Duodenal mucosa (tissue), 2 donors: ENCODE measurements at regions not wholly inside any gene's neighbourhood (a gene's known extent, or its start where the extent isn't known, plus 50 kb on each side); places are given as distances from the start of the nearest gene placed in this dataset.

Experiments
- H3K27ac ChIP-seq: one replicate; pipeline ENCODE4 v1.7.0; 2013; ENCODE audit warnings: low read depth, low read length
- H3K27me3 ChIP-seq, 2 donors: one replicate each; pipeline ENCODE4 v1.7.0; 2013; ENCODE audit warnings: low read length in 2 of 2, control low read depth in 1 of 2; ENCODE audit not compliant: insufficient read depth in 2 of 2, control insufficient read depth in 1 of 2
- H3K36me3 ChIP-seq, 2 donors: one replicate each; pipeline ENCODE4 v1.7.0; 2013; ENCODE audit warnings: low read length in 2 of 2, control low read depth in 1 of 2; ENCODE audit not compliant: insufficient read depth in 2 of 2, control insufficient read depth in 1 of 2
- H3K4me1 ChIP-seq, 2 donors: one replicate each; pipeline ENCODE4 v1.7.0; 2013; ENCODE audit warnings: low read length in 2 of 2, control low read depth in 1 of 2; ENCODE audit not compliant: insufficient read depth in 2 of 2, control insufficient read depth in 1 of 2
- H3K4me3 ChIP-seq, 2 donors: one replicate each; pipeline ENCODE4 v1.7.0; 2013; ENCODE audit warnings: low read length in 2 of 2, low read depth in 1 of 2
- H3K9ac ChIP-seq, 2 donors: one replicate each; pipeline ENCODE4 v1.7.0; 2013; ENCODE audit warnings: low read length in 2 of 2, low read depth in 1 of 2
- H3K9me3 ChIP-seq, 2 donors: one replicate each; pipeline ENCODE4 v1.7.0; 2013; ENCODE audit warnings: low read length in 2 of 2, control low read depth in 1 of 2; ENCODE audit not compliant: control insufficient read depth in 1 of 2

DNA sequence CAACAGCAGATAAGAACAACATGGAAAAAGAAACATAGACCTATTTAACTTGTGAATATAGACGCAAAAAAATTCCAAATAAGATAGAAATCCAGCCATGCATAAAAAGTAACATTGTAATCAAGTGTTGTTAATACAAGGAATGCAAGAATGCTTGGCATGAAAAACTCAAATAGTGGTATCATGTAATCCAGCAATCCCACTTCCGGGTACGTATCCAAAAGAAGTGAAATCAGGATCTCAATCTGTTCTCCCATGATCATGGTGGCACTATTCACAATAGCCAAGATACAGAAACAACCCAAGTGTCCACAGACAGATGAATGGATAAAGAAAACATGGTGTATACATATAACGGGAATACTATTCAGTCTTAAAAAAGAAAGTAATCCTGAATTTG lies 437.4 kb downstream of the ARHGEF28 start:
- no peak overlapping the region for H3K27ac ChIP-seq
- H3K4me3 ChIP-seq: no peak overlapping the region
- H3K9ac ChIP-seq: no peak overlapping the region
- no peaks in the 10 kb centered on the region for H3K27me3 ChIP-seq
- no peaks in the 10 kb centered on the region for H3K36me3 ChIP-seq
- H3K4me1 ChIP-seq: peaks cover 0 to 3% of the 10 kb centered on the region in 2 donors
- H3K9me3 ChIP-seq: no peaks in the 10 kb centered on the region

DNA sequence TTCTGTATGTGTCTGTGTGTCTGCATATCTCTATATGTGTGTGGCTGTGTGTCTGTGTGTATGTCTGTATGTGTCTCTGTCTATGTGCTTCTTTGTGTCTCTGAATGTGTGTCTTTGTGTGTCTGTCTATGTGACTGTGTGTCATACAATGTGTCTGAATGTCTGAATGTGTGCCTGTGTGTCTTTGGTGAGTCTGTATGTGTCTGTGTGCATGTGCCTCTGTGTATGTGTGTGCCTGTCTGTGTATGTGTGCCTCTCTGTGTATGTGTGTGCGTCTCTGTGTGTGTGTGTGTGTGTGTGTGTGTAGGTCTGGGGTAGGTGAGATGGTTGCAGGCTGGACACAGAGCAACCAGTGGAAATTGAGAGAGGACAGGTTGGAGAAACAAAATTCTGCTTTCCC lies 435.3 kb downstream of the ARHGEF28 start:
- no peak overlapping the region for H3K9ac ChIP-seq
- no peak overlapping the region for H3K27ac ChIP-seq
- H3K36me3 ChIP-seq: no peaks in the 10 kb centered on the region
- H3K27me3 ChIP-seq: no peaks in the 10 kb centered on the region
- no peaks in the 10 kb centered on the region for H3K9me3 ChIP-seq
- H3K4me1 ChIP-seq: peaks cover 0 to 3% of the 10 kb centered on the region in 2 donors
- H3K4me3 ChIP-seq: no peak overlapping the region

DNA sequence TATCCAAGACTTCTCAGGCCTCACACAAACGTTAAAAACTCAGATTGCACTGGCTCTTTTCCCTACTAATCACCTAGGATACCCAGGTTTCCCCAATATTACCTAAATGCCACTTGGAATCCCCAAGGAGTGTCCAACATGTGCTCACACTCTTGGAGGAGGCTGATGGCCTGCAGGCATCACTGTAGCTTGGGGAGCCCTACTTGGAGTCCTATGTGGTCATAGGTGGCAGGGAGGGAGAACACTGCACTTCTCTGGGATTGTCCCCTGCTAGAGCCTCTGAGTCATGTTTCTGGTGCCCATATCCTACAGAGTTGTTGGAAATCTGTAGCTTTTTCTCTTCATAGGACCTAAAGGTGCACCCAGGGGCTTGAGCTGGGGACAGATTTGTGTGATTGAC lies 433.7 kb downstream of the ARHGEF28 start:
- H3K27ac ChIP-seq: no peak overlapping the region
- H3K4me3 ChIP-seq: no peak overlapping the region

DNA sequence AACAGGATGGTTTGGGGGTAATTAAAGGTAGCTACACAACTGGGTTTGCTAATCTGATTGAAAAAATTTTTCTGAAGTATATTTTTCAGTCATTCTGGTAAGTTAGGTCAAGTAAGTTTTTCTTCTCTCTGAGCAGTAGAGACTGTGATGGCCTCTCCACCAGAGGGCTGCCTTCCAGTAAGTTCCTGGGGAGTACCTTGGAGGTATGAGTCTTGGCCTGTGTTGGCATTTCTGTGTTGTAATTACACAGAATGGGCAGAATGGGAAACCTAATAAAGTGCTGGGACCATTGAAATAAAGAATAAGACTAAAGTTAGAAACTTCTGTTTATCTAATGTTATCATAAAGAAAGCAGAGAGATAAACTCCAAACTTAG lies 430.8 kb downstream of the ARHGEF28 start:
- H3K27ac ChIP-seq: no peak overlapping the region
- no peaks in the 10 kb centered on the region for H3K36me3 ChIP-seq
- no peak overlapping the region for H3K9ac ChIP-seq
- H3K9me3 ChIP-seq: no peaks in the 10 kb centered on the region
- H3K27me3 ChIP-seq: peaks cover 0 to 3% of the 10 kb centered on the region in 2 donors
- H3K4me3 ChIP-seq: no peak overlapping the region
- H3K4me1 ChIP-seq: no peaks in the 10 kb centered on the region

More for the DNA sequence above, 433.7 kb downstream of the ARHGEF28 start:
- Histone ChIP-seq H3K36me3 (no peaks in the 10 kb centered on the region), H3K9ac (no peak overlapping the region), H3K9me3 (no peaks in the 10 kb centered on the region), H3K27me3 (no peaks in the 10 kb centered on the region), H3K4me1 (peaks cover 0 to 3% of the 10 kb centered on the region in 2 donors)

DNA sequence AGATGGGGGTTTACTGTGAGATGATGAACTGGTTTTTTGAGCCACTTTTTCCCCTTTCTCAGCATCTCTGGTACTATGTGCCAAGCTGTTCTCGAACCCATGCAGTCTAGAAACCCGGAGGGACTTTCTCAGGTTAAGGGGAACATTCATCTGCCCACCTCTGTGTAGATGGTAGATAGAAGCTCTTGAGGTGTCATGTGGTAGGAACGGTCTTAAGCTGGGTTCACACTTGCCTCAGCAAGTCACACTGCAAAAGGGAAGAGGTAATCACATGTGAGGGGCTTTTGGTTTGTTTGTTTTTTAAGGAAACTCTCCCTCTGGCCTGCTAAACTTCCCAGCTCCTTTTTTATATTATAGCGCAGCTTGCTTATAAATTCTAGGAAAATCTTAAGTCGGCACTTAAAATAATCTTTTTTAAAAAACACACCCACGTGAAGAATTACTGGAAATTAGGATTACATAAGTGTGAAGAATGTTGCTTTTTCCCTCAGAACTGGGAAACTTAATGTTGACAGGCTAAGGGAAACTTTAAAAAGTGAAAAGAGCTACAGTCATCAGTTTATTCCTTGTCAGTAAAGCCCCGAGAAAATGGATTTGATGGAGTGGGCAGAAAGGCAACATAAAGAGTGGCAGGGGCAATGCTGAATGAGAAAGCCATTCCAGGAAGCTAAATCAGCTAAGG lies 430.3 kb downstream of the ARHGEF28 start:
- Histone ChIP-seq H3K4me3 (no peak overlapping the region), H3K9ac (no peak overlapping the region), H3K27ac (no peak overlapping the region), H3K27me3 (peaks cover 0 to 3% of the 10 kb centered on the region in 2 donors), H3K36me3 (no peaks in the 10 kb centered on the region), H3K4me1 (no peaks in the 10 kb centered on the region), H3K9me3 (no peaks in the 10 kb centered on the region)

DNA sequence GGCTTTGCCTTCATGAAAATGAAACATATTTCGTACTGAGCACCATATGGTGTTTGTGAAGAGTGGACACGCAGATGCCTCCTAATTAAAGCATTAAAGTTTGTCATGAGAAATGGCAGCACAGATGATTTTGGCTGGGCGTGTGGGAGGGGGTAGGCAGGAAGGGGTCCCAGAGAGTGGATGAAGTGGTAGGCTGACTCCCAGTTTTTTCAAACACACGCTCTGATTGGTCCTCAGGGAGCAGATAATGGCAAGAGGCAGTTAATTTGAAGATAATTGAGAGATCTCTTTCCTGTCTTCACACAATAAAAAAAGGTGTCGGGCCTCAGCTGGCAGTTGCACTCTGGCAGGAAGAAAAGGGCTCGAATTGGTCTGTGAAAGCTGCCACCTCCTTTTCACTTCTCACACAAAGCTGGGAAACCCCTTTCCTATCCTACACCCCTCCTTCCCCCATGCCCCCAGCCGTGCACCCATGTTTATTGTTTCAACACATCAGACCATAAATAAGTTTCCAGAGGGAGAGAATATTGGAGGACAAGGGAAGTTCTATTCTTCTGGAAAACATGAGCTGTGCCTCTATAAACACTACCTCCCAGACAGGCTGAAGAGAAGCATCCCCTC lies 429.6 kb downstream of the ARHGEF28 start:
- Histone ChIP-seq H3K9ac (no peak overlapping the region), H3K27ac (no peak overlapping the region), H3K4me1 (no peaks in the 10 kb centered on the region), H3K27me3 (peaks cover 0 to 3% of the 10 kb centered on the region in 2 donors), H3K4me3 (no peak overlapping the region), H3K9me3 (no peaks in the 10 kb centered on the region), H3K36me3 (no peaks in the 10 kb centered on the region)

DNA sequence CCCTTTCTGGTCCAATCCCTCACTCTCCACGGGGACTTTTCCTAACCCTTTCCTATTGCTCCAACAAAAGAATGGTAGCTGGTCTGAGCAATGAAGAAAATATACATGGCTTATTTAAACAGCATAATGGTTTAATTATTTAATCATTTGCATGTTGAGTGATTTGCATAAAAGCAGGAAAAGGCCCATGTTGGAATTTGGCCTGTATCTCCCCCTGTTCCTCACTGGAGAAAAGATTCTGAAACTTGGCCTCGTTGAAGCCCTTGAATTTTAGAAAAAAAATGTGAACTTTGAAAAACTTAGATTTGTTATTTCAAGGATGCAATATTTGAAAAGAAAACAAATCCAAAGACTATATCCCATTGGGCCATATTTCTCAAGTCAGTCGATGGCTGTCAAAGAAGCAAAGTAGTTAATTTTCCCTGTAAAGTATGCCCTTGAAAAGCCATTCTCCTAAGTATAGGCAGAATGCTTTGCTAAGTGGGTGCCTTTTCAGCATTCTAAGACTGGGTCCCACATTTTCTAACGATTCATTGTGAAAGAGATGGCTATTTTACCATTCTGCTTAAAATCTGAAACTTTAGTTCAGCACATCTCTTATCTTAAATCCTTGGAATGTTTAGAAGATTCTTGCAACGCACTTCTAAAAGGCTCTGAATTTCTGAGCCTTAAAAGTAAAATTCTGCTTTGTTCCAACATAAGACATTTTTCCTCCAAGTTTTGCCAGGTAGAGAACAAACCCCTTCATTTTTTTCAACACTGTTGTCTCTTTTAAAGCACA lies 428.8 kb downstream of the ARHGEF28 start:
- H3K36me3 ChIP-seq: no peaks in the 10 kb centered on the region
- no peaks in the 10 kb centered on the region for H3K4me1 ChIP-seq
- H3K9me3 ChIP-seq: no peaks in the 10 kb centered on the region
- no peak overlapping the region for H3K4me3 ChIP-seq
- peaks cover 0 to 3% of the 10 kb centered on the region in 2 donors for H3K27me3 ChIP-seq
- H3K27ac ChIP-seq: no peak overlapping the region
- H3K9ac ChIP-seq: no peak overlapping the region

DNA sequence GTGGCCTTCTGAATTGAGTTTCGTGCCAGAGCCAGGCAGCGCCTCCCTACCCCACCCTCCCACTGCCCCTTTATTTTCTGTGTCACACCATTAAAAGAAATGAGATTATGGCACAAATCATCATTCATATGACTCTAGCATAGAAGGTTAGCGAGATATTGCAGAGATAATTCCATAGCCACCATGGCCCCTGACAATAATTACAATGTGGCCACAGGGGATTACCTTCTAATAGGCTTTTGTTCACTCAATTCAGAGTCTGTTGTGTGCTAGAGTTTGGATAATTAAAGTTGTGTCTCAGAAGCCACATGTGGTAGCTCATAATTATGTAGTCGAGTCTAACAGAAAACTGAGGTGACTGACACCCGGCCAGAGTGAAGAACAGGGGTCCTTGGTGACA lies 428.1 kb downstream of the ARHGEF28 start:
- Histone ChIP-seq H3K36me3 (no peaks in the 10 kb centered on the region), H3K27ac (no peak overlapping the region), H3K9me3 (no peaks in the 10 kb centered on the region), H3K4me3 (no peak overlapping the region), H3K9ac (no peak overlapping the region), H3K4me1 (no peaks in the 10 kb centered on the region), H3K27me3 (peaks cover 0 to 3% of the 10 kb centered on the region in 2 donors)

DNA sequence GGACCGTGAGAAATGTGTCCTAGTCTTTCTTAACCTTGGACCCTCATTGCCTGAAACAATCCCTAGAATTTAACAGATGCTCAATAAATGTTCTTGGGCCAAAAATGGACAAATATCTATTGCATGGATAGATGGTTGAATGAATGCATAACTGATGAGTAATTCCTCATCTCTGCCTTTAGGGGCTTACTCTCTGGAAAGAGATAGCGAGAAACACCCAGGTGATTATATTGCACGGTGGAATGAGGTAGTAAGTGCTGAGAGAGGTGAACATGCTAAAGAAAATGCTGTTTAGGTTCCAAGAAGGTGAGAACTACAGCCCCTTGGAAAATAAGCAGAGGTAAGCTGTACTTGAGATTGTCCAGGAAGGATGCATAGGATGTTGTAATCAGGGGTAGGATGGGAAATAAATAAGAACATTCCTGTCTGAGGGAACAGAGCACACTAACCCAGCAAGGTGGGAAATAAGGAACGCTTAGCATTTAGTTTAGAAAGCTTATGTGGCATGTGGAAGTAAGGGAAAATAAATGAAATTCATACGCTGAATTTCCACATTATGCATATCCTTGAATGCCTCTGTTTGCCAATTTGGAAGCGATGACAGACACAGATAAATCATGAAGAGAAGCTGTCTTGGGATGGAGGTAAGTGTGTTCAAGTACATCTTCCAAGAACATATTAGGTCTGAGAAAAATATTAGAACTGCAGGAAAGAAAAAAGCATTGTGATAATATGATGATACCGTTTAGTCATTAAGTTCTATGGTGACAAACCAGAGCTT lies 426.6 kb downstream of the ARHGEF28 start:
- no peak overlapping the region for H3K4me3 ChIP-seq
- no peaks in the 10 kb centered on the region for H3K9me3 ChIP-seq
- no peak overlapping the region for H3K9ac ChIP-seq
- H3K27ac ChIP-seq: no peak overlapping the region
- H3K36me3 ChIP-seq: no peaks in the 10 kb centered on the region
- H3K4me1 ChIP-seq: no peaks in the 10 kb centered on the region
- H3K27me3 ChIP-seq: peaks cover 0 to 3% of the 10 kb centered on the region in 2 donors

DNA sequence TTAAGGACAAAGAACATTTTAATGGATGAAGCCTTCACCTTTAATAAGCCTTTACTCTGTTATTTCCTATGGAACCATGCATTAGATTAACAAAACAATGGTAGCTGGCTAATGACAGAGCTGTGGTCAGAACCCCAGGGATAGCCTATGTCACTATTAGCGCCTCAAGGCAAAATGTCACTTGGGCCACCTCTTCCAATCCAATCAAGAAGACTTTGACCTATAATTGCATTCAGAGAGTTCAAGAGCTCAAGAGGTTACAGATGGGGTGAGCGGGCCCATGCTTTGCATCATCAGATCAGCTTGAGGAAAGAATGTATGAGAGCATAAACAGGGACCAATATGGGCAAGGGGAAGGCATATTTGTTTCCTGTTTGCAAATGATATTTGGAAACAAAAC lies 425.1 kb downstream of the ARHGEF28 start:
- Histone ChIP-seq H3K27ac (no peak overlapping the region), H3K27me3 (peaks cover 0 to 3% of the 10 kb centered on the region in 2 donors), H3K4me3 (no peak overlapping the region), H3K4me1 (no peaks in the 10 kb centered on the region), H3K36me3 (no peaks in the 10 kb centered on the region), H3K9ac (no peak overlapping the region), H3K9me3 (no peaks in the 10 kb centered on the region)
